GM06990 (cell line): ENCODE measurements at regions not wholly inside any gene's neighbourhood (a gene's known extent, or its start where the extent isn't known, plus 50 kb on each side); places are given as distances from the start of the nearest gene placed in this dataset.

Source experiments
- DNase-seq: peaks from one replicate; pipeline ENCODE4 v3.0.0-alpha.2; 2011; ENCODE audit not compliant: insufficient read length; ENCODE audit errors: extremely low read depth
- H3K27me3 ChIP-seq: replicated peaks from 2 replicates; pipeline ENCODE4 v1.6.0; 2011; ENCODE audit warnings: low read length; ENCODE audit not compliant: control insufficient read depth, insufficient read depth
- H3K36me3 ChIP-seq: 2 replicates; pipeline ENCODE4 v1.5.1; 2011; ENCODE audit warnings: low read length; ENCODE audit not compliant: control insufficient read depth, insufficient read depth
- H3K4me3 ChIP-seq: replicated peaks from 2 replicates; pipeline ENCODE4 v1.5.1; 2011; ENCODE audit warnings: low read depth, mild to moderate bottlenecking, control low read depth, low read length
- TF ChIP-seq, protein P1 (sequence below): IDR thresholded peaks from 2 replicates; pipeline ENCODE4 v1.5.1; 2011; ENCODE audit warnings: low read length, control low read depth, mild to moderate bottlenecking, inconsistent platforms; ENCODE audit not compliant: insufficient read depth, poor library complexity, severe bottlenecking

DNA sequence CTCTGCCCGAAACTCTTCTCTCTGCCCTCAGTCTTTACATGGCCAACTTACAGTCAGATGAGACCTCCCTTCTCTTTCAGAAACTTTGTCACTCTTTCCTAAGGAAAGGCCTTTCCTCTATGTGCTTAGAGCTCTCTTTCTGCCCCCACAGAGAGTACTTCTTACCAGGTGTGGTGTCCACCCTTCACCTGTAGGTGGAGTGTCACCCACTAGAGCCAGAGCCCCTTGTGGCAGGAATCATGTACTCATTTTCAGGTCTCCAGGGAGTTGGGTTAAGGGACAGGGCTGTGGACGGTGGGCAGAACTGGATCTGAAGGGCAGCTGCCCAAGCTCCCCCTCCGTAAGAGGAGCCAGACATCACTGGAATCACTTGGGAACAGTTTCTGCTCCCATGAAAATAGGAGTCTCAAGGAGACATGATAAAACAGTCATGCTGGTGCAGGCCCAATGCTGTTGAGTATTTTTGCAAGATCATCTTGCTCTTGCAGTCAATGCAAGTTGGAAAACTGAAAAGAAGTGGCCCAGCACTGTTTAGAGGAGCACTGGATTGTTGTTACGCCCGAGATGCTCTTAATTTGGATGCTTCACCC lies 436.7 kb downstream of the ZSWIM6 start:
- no peaks in the 10 kb centered on the region; the same call in 1 of the 2 replicates for H3K27me3 ChIP-seq
- TF ChIP-seq, protein P1, sequence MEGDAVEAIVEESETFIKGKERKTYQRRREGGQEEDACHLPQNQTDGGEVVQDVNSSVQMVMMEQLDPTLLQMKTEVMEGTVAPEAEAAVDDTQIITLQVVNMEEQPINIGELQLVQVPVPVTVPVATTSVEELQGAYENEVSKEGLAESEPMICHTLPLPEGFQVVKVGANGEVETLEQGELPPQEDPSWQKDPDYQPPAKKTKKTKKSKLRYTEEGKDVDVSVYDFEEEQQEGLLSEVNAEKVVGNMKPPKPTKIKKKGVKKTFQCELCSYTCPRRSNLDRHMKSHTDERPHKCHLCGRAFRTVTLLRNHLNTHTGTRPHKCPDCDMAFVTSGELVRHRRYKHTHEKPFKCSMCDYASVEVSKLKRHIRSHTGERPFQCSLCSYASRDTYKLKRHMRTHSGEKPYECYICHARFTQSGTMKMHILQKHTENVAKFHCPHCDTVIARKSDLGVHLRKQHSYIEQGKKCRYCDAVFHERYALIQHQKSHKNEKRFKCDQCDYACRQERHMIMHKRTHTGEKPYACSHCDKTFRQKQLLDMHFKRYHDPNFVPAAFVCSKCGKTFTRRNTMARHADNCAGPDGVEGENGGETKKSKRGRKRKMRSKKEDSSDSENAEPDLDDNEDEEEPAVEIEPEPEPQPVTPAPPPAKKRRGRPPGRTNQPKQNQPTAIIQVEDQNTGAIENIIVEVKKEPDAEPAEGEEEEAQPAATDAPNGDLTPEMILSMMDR: peak; percentile 92
- H3K4me3 ChIP-seq: no peak overlapping the region
- peak; percentile 3 for DNase-seq
- no peaks in the 10 kb centered on the region for H3K36me3 ChIP-seq

DNA sequence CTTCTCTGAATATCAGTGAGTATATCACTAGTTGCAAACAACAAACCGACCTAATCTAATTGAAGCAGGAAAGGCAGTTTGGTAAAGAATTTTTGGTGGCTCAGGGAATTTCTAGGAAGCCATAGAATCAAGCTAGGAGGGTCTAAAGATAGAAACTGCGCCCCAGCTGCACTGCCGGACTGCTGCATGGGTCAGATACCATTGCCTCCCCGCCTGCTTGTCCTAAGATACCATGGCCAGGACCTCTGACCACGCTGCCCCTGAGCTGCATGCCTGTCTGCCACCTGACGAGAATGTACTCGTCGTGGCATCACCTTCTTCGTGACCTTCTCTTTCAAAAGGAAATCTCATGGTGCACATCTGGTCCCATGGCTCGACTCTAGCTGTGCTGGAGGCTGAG lies 439.0 kb downstream of the ZSWIM6 start:
- H3K4me3 ChIP-seq: no peak overlapping the region
- no peak for DNase-seq
- H3K27me3 ChIP-seq: peaks cover 3% of the 10 kb centered on the region
- no peaks in the 10 kb centered on the region for H3K36me3 ChIP-seq
- TF ChIP-seq, protein P1: no peak

DNA sequence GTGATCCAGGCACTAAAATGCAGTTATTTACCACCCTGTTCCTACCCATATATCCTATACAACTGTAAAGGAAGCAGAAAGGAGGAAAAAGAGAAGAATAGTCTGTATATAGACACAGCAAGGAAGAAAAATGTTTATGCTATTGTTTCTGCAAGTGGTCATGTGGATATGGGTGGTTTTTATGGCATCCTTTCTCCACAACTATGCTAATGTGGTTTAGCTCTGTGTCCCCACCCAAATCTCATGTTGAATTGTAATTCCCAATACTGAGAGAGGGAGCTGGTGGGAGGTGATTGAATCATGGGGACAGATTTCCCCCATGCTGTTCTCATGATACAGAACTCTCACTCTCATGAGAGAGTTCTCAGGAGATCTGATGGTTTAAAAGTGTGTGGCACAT lies 439.8 kb downstream of the ZSWIM6 start:
- TF ChIP-seq, protein P1: no peak
- Histone ChIP-seq H3K27me3 (peaks cover 3% of the 10 kb centered on the region), H3K36me3 (no peaks in the 10 kb centered on the region), H3K4me3 (no peak overlapping the region)
- no peak for DNase-seq

DNA sequence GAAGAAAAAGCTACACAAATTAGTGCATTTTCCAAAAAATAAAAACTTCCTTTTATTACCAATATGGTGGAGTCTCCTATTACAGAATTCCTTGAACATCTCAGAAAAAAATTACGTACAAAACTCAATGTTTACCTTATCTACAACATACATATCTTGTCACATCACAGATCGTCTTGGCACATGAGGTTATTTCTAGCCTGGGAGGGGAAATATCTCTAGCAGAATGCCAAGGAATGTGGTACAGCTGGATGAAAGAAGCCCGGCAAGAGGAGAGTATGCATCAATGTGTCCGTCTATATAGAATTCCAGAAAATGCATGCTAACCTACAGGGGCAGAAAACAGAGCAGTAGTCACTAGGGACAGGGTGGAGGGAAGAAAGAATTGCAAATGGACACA lies 443.8 kb downstream of the ZSWIM6 start:
- Histone ChIP-seq H3K4me3 (no peak overlapping the region), H3K36me3 (no peaks in the 10 kb centered on the region), H3K27me3 (peaks cover 3% of the 10 kb centered on the region)
- DNase-seq: no peak
- TF ChIP-seq, protein P1: no peak

DNA sequence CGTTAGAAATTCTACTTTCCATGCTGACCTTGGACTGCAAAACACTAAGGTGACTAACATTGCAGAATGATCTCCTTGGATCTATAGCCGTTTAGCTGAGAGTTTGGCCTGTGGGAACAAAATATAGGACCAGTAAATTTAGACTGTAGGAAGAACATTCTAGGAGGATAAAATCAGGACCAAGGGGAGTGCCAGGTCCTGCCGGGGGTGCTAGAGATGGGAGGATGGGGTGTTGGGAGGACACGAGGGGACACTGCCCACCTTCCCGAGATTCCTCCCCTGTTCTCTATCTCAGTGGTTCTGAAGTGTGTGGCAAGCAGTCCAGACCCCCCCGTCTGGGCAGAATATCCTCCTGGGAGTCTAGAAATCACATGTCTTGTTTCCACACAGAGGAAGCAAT lies 445.2 kb downstream of the ZSWIM6 start:
- Histone ChIP-seq H3K27me3 (peaks cover 4% of the 10 kb centered on the region), H3K36me3 (no peaks in the 10 kb centered on the region), H3K4me3 (no peak overlapping the region)
- DNase-seq: no peak
- TF ChIP-seq, protein P1: no peak

DNA sequence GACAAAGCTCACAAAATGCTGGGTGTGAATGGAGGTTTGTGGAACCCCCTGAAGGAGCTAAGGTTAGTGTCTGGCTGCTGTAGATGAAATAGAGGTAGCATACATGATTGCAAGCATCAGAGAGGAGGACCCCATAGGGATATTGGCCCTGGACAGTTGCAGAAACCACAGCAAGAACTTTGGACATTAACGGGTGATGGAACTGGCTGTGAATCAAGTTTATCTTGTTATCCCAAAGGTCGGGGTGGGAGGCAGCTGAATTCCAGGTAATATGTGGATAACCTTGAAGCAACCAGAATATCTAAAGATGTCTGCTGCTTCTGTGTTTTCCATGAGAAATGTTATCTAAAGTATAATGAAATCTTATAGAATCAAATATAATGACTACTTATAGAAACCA lies 447.7 kb downstream of the ZSWIM6 start:
- no peak for DNase-seq
- TF ChIP-seq, protein P1: no peak
- no peak overlapping the region for H3K4me3 ChIP-seq
- H3K36me3 ChIP-seq: no peaks in the 10 kb centered on the region
- H3K27me3 ChIP-seq: peaks cover 4% of the 10 kb centered on the region
